Pancreas (tissue), 10 donors: ENCODE measurements at regions not wholly inside any gene's neighbourhood (a gene's known extent, or its start where the extent isn't known, plus 50 kb on each side); places are given as distances from the start of the nearest gene placed in this dataset.

Experiments
- ATAC-seq, 4 donors: fragments of 200-7000 bp; cut with Tn5 transposase; one replicate each; pipeline versions ENCODE4 v1.8.0 to v1.9.1; 2020; ENCODE audit warnings: mild to moderate bottlenecking in 4 of 4, moderate library complexity in 4 of 4
- DNase-seq, 6 donors: peaks; one replicate each; pipeline ENCODE4 v3.0.0-alpha.2; 2020
- FAIRE-seq: peaks from 2 replicates; lab custom pipeline; 2012; peaks lifted over from hg19 to GRCh38; lab: Jason Lieb, UNC
- H3K27ac ChIP-seq, 4 donors: fragments of 200-600 bp; sonication (generic); 1 replicate in 3 of 4; 2 replicates in 1 of 4; pipeline versions ENCODE4 v1.5.0 to v1.8.0; 2020
- H3K27me3 ChIP-seq, 4 donors: fragments of 200-600 bp; one replicate each; pipeline ENCODE4 v1.8.0; 2021
- H3K36me3 ChIP-seq, 3 donors: fragments of 200-600 bp; sonication (generic) in 1 of 3; one replicate each; pipeline versions ENCODE4 v1.5.0 to v1.8.0; 2020 to 2021
- H3K4me1 ChIP-seq, 3 donors: fragments of 200-600 bp; one replicate each; pipeline ENCODE4 v1.8.0; 2021
- H3K4me3 ChIP-seq, 4 donors: fragments of 200-600 bp; sonication (generic) in 2 of 4; one replicate each; pipeline versions ENCODE4 v1.5.0 to v1.8.0; 2020 to 2021
- H3K9me3 ChIP-seq, 4 donors: fragments of 200-600 bp; one replicate each; pipeline ENCODE4 v1.8.0; 2021
- CTCF ChIP-seq, 4 donors: fragments of 200-600 bp; sonication (generic) in 3 of 4; IDR thresholded peaks; one replicate each; pipeline versions ENCODE4 v1.5.0 to v1.8.0; 2021; ENCODE audit warnings: antibody characterized with exemption in 4 of 4
- WGBS, 2 donors: extraction: QIAGEN DNeasy Blood & Tissue Kit; methylation state at CpG; one replicate each; pipeline ENCODE4 v1.1.7; 2013; 5-methylcytosine and 5-hydroxymethylcytosine counted together
- intact Hi-C, 3 donors: fragments of 100-400 bp; cut with DNase I; formaldehyde crosslinking; loops; one replicate each; pipeline versions ENCODE4 v1.11.1 to v1.14.2; 2022
- donor health status: healthy with polysubstance abuse.
- donor health status: DM: no; HTN: no; CAD: no; lungs with moderate emphysema.
- donor health status: DM: no; HTN: no; CAD: no.
- donor health status: control.
- donor health status: control.
- donor health status: Bipolar disorder and iron deficiency.
- donor health status: DM: yes; HTN: yes; CAD: no.
- donor health status: DM: no; HTN: no; CAD: no.
- donor health status: DM: no; HTN: no; CAD: no.
- donor health status: DM: yes; HTN: yes; CAD: no.

- FAIRE-seq (no peak), DNase-seq (no peak), ATAC-seq (no peak)
- intact Hi-C loops, result no loop called here
- Histone ChIP-seq H3K4me1 (no peaks in the 10 kb centered on the region), H3K27me3 (no peaks in the 10 kb centered on the region), H3K4me3 (no peak overlapping the region), H3K36me3 (no peaks in the 10 kb centered on the region), H3K27ac (no peak overlapping the region), H3K9me3 (no peaks in the 10 kb centered on the region)
- 80 to 85% methylated on average over 2 of the region's 2 CpGs for WGBS, 2 donors
- no peak for TF ChIP-seq CTCF (IDR thresholded peaks at IDR 0.05)
These were observed 401.9 kb upstream of the MKI67 start for GRCh38 chr10:128528167-128528566.

GRCh38 chr10:128528781-128529180, 402.6 kb upstream of the MKI67 start:
- Histone ChIP-seq H3K27me3 (no peaks in the 10 kb centered on the region), H3K9me3 (no peaks in the 10 kb centered on the region), H3K36me3 (no peaks in the 10 kb centered on the region), H3K4me3 (no peak overlapping the region), H3K27ac (no peak overlapping the region), H3K4me1 (no peaks in the 10 kb centered on the region)
- no peak for ATAC-seq
- intact Hi-C loops, result no loop called here
- TF ChIP-seq CTCF (IDR thresholded peaks at IDR 0.05), result no peak
- WGBS, 2 donors, result 46 to 52% methylated on average over 11 of the region's 11 CpGs
- no peak for DNase-seq
- FAIRE-seq, result no peak

GRCh38 chr10:128529225-128529624, 403.0 kb upstream of the MKI67 start:
- FAIRE-seq (no peak), DNase-seq (no peak), ATAC-seq (no peak)
- Histone ChIP-seq H3K9me3 (no peaks in the 10 kb centered on the region), H3K36me3 (no peaks in the 10 kb centered on the region), H3K4me3 (no peak overlapping the region), H3K27me3 (no peaks in the 10 kb centered on the region), H3K27ac (no peak overlapping the region), H3K4me1 (no peaks in the 10 kb centered on the region)
- whole genome bisulfite sequencing, 2 donors, result 54 to 58% methylated on average over 6 of the region's 6 CpGs
- TF ChIP-seq CTCF (IDR thresholded peaks at IDR 0.05), result no peak
- intact Hi-C loops, result no loop called here

- Histone ChIP-seq H3K27ac (no peak overlapping the region), H3K36me3 (no peaks in the 10 kb centered on the region), H3K4me3 (no peak overlapping the region), H3K9me3 (no peaks in the 10 kb centered on the region), H3K4me1 (no peaks in the 10 kb centered on the region), H3K27me3 (no peaks in the 10 kb centered on the region)
- no peak for DNase-seq
- FAIRE-seq, result no peak
- intact Hi-C loops, result no loop called here
- TF ChIP-seq CTCF (IDR thresholded peaks at IDR 0.05), result peak in 2 of 4 donors; percentile 22 to 41
- no peak for ATAC-seq
- WGBS, 2 donors, result 33 to 45% methylated on average over 5 of the region's 5 CpGs
These were observed 404.1 kb upstream of the MKI67 start for GRCh38 chr10:128530301-128530700.

GRCh38 chr10:128530946-128531345, 404.7 kb upstream of the MKI67 start:
- ATAC-seq (no peak), FAIRE-seq (no peak), DNase-seq (no peak)
- WGBS, 2 donors, result 44 to 69% methylated on average over 2 of the region's 2 CpGs
- Histone ChIP-seq H3K9me3 (no peaks in the 10 kb centered on the region), H3K36me3 (no peaks in the 10 kb centered on the region), H3K4me3 (no peak overlapping the region), H3K27ac (no peak overlapping the region), H3K27me3 (no peaks in the 10 kb centered on the region), H3K4me1 (no peaks in the 10 kb centered on the region)
- intact Hi-C loops, result no loop called here
- no peak for TF ChIP-seq CTCF (IDR thresholded peaks at IDR 0.05)
